ENCODE measurements at regions not wholly inside any gene's neighbourhood (a gene's known extent, or its start where the extent isn't known, plus 50 kb on each side); places are given as distances from the start of the nearest gene placed in this dataset.

GRCh38 chr2:66794070-66794469, 359.1 kb downstream of the MEIS1 start:
- POLR2A ChIA-PET: no interaction called here
- CTCF ChIA-PET: no interaction called here
- BruUV-seq (replicated peaks): no TSS peak
- no peak overlapping the region for H3K4me3 ChIP-seq (replicated peaks in 1 of 3; ENCODE audit: insufficient read depth in 1 of 3, low read depth in 1 of 3, low read length in 3 of 3)
- H3K36me3 ChIP-seq (ENCODE audit: control insufficient read depth in 2 of 2, extremely low read depth in 1 of 2, insufficient read depth in 2 of 2, low read length in 2 of 2): no peaks in the 10 kb centered on the region
- no peak overlapping the region for H2AFZ ChIP-seq (ENCODE audit: low read depth, low read length)
- DNase-seq (ENCODE audit: low read depth, low spot score) (no peak), FAIRE-seq (no peak)
- dilution Hi-C loops (cut with MboI; ENCODE audit: extremely low pct_ligation_motif_present, low sequenced_read_pairs) (no loop called here), intact Hi-C loops (cut with micrococcal nuclease) (no loop called here)
- no peaks in the 10 kb centered on the region for H3K4me1 ChIP-seq (ENCODE audit: control insufficient read depth, extremely low read depth, insufficient read depth, low read length)
- no peaks in the 10 kb centered on the region for H3K79me2 ChIP-seq (ENCODE audit: control insufficient read depth, insufficient read depth, low read length)
- no peaks in the 10 kb centered on the region for H3K9me1 ChIP-seq (replicated peaks; ENCODE audit: control insufficient read depth, extremely low read depth, insufficient read depth, low read length)
- TF ChIP-seq EZH2 (IDR thresholded peaks at IDR 0.05; ENCODE audit: borderline replicate concordance, low read depth, low read length, severe bottlenecking): no peak
- TF ChIP-seq GATA2 (IDR thresholded peaks at IDR 0.05; ENCODE audit: insufficient read depth, insufficient read length, low read depth, low read length): no peak
- TF ChIP-seq FOS (IDR thresholded peaks at IDR 0.05; ENCODE audit: borderline replicate concordance, insufficient read depth, low read length): no peak
- TF ChIP-seq CTCF (IDR thresholded peaks at IDR 0.05; ENCODE audit: extremely low read depth in 1 of 2, insufficient read depth in 1 of 2, low read depth in 1 of 2, low read length in 2 of 2): no peak
- no peak for TF ChIP-seq MYC (IDR thresholded peaks at IDR 0.05; ENCODE audit: low read depth, low read length)
- no peak for TF ChIP-seq MAX (IDR thresholded peaks at IDR 0.05; ENCODE audit: insufficient read depth, insufficient read length)
- TF ChIP-seq POLR2A (IDR thresholded peaks at IDR 0.05; ENCODE audit: low read depth, low read length): no peak
- no peak overlapping the region for H3K4me2 ChIP-seq (ENCODE audit: insufficient read depth, low read length)
- no peaks in the 10 kb centered on the region for H3K9me3 ChIP-seq (replicated peaks; ENCODE audit: control insufficient read depth, insufficient read depth, low read length)
- no peak overlapping the region for H3K9ac ChIP-seq (replicated peaks; ENCODE audit: extremely low read depth, insufficient read depth, low read length)
- no peak overlapping the region for H3K27ac ChIP-seq (ENCODE audit: insufficient read depth, low read depth, low read length)
- no peaks in the 10 kb centered on the region for H4K20me1 ChIP-seq (replicated peaks; ENCODE audit: control insufficient read depth, extremely low read depth, insufficient read depth, low read length)
- H3K27me3 ChIP-seq (ENCODE audit: control insufficient read depth in 2 of 2, insufficient read depth in 2 of 2, low read length in 2 of 2): peaks cover 0 to 2% of the 10 kb centered on the region in 2 experiments

Measured in endothelial cell of umbilical vein (primary cell).